OCI-LY7 (cell line): ENCODE measurements at regions not wholly inside any gene's neighbourhood (a gene's known extent, or its start where the extent isn't known, plus 50 kb on each side); places are given as distances from the start of the nearest gene placed in this dataset.
"Not testable (repeated sequence)": the region's sequence is repeated elsewhere in the genome, so short reads cannot be mapped to it uniquely, and the experiment has no call there.

ENCODE experiments used
- EZH2phosphoT487 ChIP-seq: fragments of 200-600 bp; sonication (generic); IDR thresholded peaks from 2 replicates; pipeline ENCODE4 v1.6.1; 2018; ENCODE audit warnings: low read depth, borderline replicate concordance, mild to moderate bottlenecking, mixed run types, antibody characterized with exemption, low read length, moderate library complexity, mixed read lengths
- TF ChIP-seq, protein P1 (sequence below): fragments of 200-600 bp; sonication (generic); conservative IDR thresholded peaks from 2 replicates; pipeline ENCODE4 v1.5.1; 2014; ENCODE audit warnings: mild to moderate bottlenecking, antibody characterized with exemption, low read length, moderate library complexity, mixed read lengths

- TF ChIP-seq, protein P1, sequence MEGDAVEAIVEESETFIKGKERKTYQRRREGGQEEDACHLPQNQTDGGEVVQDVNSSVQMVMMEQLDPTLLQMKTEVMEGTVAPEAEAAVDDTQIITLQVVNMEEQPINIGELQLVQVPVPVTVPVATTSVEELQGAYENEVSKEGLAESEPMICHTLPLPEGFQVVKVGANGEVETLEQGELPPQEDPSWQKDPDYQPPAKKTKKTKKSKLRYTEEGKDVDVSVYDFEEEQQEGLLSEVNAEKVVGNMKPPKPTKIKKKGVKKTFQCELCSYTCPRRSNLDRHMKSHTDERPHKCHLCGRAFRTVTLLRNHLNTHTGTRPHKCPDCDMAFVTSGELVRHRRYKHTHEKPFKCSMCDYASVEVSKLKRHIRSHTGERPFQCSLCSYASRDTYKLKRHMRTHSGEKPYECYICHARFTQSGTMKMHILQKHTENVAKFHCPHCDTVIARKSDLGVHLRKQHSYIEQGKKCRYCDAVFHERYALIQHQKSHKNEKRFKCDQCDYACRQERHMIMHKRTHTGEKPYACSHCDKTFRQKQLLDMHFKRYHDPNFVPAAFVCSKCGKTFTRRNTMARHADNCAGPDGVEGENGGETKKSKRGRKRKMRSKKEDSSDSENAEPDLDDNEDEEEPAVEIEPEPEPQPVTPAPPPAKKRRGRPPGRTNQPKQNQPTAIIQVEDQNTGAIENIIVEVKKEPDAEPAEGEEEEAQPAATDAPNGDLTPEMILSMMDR = not testable (repeated sequence)
- not testable (repeated sequence) for TF ChIP-seq EZH2phosphoT487
These were observed 360.8 kb upstream of the FAR2 start for GRCh38 chr12:28788256-28788655.
